ENCODE measurements at regions not wholly inside any gene's neighbourhood (a gene's known extent, or its start where the extent isn't known, plus 50 kb on each side); places are given as distances from the start of the nearest gene placed in this dataset.

- Histone ChIP-seq H3K4me2 (ENCODE audit: insufficient read depth, low read length) (no peak overlapping the region), H3K27ac (ENCODE audit: extremely low read depth, low read depth, low read length) (no peak overlapping the region), H4K20me1 (replicated peaks; ENCODE audit: control insufficient read depth, insufficient read depth, low read length) (no peaks in the 10 kb centered on the region), H2AFZ (ENCODE audit: low read depth, low read length) (no peak overlapping the region), H3K9me3 (replicated peaks; ENCODE audit: control insufficient read depth, insufficient read depth, low read depth, low read length) (no peaks in the 10 kb centered on the region), H3K4me1 (replicated peaks in 1 of 2; ENCODE audit: control insufficient read depth in 2 of 2, insufficient read depth in 2 of 2, low read length in 2 of 2) (no peaks in the 10 kb centered on the region), H3K4me3 (no peak overlapping the region), H3K27me3 (ENCODE audit: control insufficient read depth in 2 of 2, insufficient read depth in 2 of 2, low read length in 2 of 2) (no peaks in the 10 kb centered on the region), H3K9ac (ENCODE audit: insufficient read depth in 1 of 2, low read depth in 2 of 2, low read length in 2 of 2) (no peak overlapping the region), H3K9me1 (ENCODE audit: control insufficient read depth, insufficient read depth, low read length) (no peaks in the 10 kb centered on the region), H3K36me3 (ENCODE audit: control insufficient read depth, insufficient read depth, low read length) (no peaks in the 10 kb centered on the region), H3K79me2 (ENCODE audit: control insufficient read depth, insufficient read depth, low read length) (no peaks in the 10 kb centered on the region)
- FAIRE-seq (no peak), DNase-seq (ENCODE audit: extremely low read depth in 1 of 4, low spot score in 3 of 4) (no peak), ATAC-seq (no peak)
- intact Hi-C loops (cut with micrococcal nuclease) (no loop called here), in situ Hi-C loops (cut with MboI) (no loop called here)
- CTCF ChIA-PET (ENCODE audit: low intra/inter-chr PET ratio): no interaction called here
- no TSS peak for BruUV-seq (replicated peaks)
- WGBS (ENCODE audit: insufficient coverage, low coverage, missing lambda C conversion rate): 3% methylated on average over 2 of the region's 2 CpGs
- no peak for TF ChIP-seq ZNF431 (CRISPR knock-in tag; IDR thresholded peaks at IDR 0.05)
- no peak for TF ChIP-seq AFF1 (IDR thresholded peaks at IDR 0.05; ENCODE audit: low read depth in 1 of 2, partially characterized antibody in 2 of 2)
- no peak for TF ChIP-seq SAFB2 (IDR thresholded peaks at IDR 0.05; ENCODE audit: borderline replicate concordance, low read depth, low read length, severe bottlenecking)
- no peak for TF ChIP-seq MTA3 (IDR thresholded peaks at IDR 0.05; ENCODE audit: borderline replicate concordance)
- TF ChIP-seq FIP1L1 (IDR thresholded peaks at IDR 0.05; ENCODE audit: low read depth, low read length, poor library complexity, severe bottlenecking): no peak
- no peak for TF ChIP-seq MBD2 (IDR thresholded peaks at IDR 0.05; ENCODE audit: borderline replicate concordance, low read depth)
- no peak for TF ChIP-seq ZFX (CRISPR knock-in tag; IDR thresholded peaks at IDR 0.05)
- no peak for TF ChIP-seq ZNF274 (IDR thresholded peaks at IDR 0.05; ENCODE audit: borderline replicate concordance, low read depth, low read length)
- no peak for TF ChIP-seq HES1 (IDR thresholded peaks at IDR 0.05; ENCODE audit: low read depth)
- TF ChIP-seq GTF2E2 (tag; IDR thresholded peaks at IDR 0.05): no peak
- POLR2A ChIA-PET: no interaction called here
Measured at GRCh38 chr4:11097725-11098124, 331.0 kb downstream of the HS3ST1 start.
